ENCODE measurements at regions not wholly inside any gene's neighbourhood (a gene's known extent, or its start where the extent isn't known, plus 50 kb on each side); places are given as distances from the start of the nearest gene placed in this dataset.

GRCh38 chr20:4412216-4412615 lies 163.1 kb upstream of the ADRA1D start:
- TF ChIP-seq CTCF (IDR thresholded peaks at IDR 0.05 in 2 of 3, conservative IDR thresholded peaks at IDR 0.05 in 1 of 3; ENCODE audit: control insufficient read depth in 2 of 3, extremely low read depth in 1 of 3, insufficient read depth in 1 of 3, low read depth in 3 of 3, low read length in 3 of 3): no peak
- no peak for TF ChIP-seq SMAD1 (IDR thresholded peaks at IDR 0.05; ENCODE audit: low read depth, partially characterized antibody)

Data from GM12878 (cell line).